ENCODE measurements at regions not wholly inside any gene's neighbourhood (a gene's known extent, or its start where the extent isn't known, plus 50 kb on each side); places are given as distances from the start of the nearest gene placed in this dataset.

DNA sequence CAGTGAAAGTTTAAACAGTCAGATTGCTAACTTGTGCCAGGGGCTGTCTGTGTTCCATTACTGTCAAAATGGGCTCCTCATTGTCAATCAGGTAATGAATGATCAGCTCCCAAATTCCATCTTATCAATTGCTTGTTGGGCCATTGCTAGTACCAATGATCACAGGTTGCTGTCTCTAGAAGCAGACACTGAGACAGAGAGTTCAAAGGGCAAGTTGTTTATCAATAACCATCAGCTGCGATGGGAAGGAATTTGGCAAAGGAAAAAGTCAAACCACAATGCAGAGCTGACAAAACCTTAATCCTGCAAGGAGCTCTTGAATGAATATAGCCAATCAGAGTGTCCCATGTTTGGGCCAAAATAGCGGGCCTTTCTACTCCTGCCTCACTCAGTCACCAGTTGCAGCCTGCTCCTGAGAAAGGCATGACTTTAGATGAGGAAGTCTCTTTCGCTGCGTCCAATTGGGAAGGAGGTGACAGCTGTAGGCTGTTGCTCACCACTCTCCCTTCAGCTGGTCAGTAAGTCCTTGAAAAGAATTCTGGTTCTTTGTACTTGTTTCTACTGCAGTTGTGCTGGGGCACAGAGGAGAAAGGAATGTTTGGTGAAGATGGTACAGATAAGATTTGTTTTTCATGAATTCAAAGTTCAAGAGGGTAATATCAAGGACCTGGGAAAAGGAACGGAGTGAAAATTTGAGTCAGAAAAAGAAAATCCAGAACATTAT lies 179.2 kb upstream of the PDE3A start:
- DNase-seq (ENCODE audit: low read depth in 2 of 2), result no peak

DNA sequence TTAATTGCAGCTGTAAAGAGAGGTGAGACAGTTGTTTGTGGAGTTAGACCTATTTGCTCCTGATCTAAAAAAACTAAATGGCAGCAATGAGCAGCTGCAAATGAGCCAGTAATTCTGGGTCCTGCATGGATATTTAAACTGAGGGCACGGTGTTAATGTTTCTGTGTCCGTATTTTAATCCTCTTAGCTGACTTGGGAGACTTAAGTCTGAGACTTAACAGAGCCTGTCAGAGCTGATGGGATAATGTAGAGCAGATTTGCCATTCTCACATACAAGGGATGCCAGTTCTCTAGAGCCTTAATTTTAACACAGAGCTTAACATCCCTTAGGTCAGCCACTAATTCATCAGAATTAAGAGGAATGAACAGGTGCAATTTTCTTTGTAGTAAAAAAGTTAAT lies 178.6 kb upstream of the PDE3A start:
- DNase-seq (ENCODE audit: low read depth in 2 of 2), result no peak

DNA sequence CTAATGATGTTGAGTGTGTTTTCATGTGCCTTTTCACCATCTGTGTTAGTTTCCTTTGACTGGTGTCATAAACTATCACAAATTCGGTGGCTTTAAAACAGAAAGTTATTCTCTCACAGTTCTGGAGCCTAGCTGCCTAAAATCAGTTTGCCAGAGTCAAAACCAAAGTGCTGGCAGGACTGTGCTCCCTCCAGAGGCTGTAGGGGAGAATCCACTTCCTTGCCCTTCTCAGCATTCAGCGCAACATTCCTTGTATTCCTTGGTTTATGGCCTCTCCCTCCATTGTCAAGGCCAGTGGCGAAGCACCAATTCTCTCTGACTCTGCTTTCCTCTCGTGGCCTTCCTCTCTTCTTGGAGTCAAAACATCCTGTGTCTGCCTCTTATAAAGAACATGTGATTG lies 174.2 kb upstream of the PDE3A start:
- DNase-seq (ENCODE audit: low read depth in 2 of 2), result peak; percentile 33 to 43

DNA sequence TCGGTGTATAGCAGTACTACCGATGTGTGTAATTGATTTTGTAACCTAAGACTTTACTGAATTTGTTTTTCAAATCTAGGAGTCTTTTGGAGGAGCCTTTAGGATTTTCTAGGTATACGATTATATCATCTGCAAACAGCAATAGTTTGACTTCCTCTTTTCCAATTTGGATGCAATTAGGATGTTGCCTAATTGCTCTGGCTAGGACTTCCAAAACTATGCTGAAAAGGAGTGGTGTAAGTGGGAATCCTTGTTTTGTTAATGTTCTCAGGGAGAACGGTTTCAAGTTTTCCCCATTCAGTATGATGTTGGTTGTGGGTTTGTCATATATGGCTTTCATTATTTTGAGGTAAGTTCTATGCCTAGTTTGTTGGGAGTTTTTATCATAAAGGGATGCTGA lies 171.6 kb upstream of the PDE3A start:
- DNase-seq (ENCODE audit: low read depth in 2 of 2), result no peak

DNA sequence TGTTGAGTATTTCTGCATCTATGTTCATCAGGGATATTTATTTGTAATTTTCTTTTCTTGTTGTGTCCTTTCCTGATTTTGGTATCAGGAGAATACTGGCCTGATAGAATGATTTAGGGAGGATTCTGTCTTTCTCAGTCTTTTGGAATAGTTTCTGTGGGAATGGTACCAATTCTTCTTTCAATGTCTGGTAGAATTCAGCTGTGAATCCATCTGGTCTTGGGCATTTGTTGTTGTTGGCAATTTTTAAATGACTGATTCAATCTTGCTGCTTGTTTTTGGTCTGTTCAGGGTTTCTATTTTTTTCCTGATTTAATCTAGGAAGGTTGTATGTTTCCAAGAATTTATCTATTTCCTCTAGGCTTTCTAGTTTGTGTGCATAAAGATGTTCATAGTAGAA lies 170.9 kb upstream of the PDE3A start:
- DNase-seq (ENCODE audit: low read depth in 2 of 2), result no peak

DNA sequence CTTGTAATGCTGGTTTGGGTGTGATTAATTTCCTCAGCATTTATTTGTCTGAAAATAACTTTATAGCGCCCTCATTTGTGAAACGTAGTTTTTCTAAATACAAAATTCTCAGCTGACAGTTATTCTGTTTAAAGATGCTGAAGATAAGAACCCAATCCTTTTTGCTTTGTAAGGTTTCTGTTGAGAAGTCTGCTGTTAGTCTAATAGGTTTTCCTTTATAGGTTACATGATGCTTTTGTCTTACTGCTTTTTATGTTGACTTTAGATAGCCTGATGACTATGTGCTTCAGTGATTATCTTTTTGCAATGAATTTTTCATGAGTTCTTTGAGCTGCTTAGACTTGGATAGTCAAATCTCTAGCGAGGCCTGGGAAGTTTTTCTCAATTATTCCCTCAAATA lies 168.6 kb upstream of the PDE3A start:
- no peak for DNase-seq (ENCODE audit: low read depth in 2 of 2)

DNA sequence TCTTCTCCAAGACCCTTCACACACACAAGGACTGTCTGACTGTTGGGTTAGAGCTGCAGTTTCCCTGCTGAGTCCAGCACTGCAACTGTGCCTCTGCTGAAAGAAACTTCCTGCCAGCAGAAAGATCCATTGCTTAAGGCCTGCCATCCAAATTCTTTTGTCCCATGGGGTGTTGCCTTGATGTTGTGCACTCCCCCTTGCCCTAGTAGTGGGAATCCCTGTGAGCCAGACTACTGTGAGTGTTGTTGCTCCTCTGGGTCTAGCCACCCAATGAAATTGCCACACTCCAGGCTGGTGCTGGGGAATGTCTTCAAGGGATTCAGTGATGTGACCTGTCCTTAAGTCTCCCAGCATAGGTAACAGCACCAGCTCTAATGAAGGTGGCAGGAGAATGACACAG lies 166.6 kb upstream of the PDE3A start:
- DNase-seq (ENCODE audit: low read depth in 2 of 2), result no peak

DNA sequence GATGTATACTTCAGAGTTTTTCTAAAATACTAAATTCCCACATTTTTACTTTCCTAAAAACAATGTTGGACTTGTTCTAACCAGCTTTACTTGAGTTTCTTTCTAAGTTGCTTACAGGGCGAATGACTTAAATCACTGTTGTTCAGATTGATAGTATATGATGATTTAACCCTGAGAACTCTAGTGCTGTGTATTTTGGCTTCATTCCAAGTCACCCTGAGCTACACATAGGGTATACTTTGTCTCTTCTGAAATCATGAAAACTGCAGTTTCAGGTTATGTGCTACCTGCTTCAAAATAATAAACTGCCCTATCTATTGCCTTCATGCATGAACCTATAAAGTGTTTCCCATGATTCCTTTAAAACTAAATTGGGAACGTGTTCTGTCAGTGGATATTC lies 162.5 kb upstream of the PDE3A start:
- DNase-seq (ENCODE audit: low read depth in 2 of 2), result no peak

DNA sequence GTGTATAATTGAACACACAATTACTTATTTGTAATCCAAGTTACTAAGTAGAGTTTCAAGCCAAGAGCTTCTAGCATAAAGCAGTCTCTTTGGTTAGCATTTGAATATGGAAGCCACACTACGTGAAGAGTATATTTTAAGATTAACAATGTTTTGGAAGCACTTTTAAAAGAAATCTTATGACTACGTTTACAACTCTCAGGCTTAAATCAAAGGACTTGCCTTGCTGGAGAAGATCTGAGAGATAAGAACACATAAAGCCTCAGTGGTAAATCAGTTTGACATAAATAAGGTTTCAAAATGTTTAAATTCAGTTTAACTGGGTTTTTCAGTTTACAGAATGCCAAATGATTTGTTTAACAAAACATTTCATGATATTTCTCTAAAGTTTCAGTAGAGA lies 161.9 kb upstream of the PDE3A start:
- DNase-seq (ENCODE audit: low read depth in 2 of 2), result no peak

DNA sequence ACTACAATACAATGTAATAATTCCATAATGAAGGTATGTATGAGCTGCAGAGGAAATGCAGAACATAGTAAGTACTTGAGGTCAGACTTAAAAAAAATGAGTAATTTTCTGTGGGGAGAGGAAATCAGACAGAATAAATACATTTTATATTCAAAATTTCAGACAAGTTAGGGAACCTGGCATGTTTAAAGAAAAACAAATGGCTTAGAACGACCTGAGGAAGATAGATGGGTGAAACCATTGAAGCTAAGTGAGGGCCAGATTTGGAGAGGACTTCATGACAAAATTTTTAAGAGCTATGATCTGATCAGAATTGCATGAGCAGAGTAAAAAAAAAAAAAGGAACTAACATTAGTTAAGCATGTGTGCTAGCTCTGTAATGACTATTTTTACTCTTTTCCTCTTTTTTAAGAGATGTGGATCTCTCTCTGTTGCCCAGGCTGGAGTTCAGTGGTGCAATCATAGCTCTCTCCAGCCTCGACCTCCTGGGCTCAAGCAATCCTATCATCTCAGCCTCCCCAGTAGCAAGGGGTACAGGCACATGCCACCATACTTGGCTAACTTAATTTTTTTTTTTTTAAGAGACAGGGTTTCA lies 157.6 kb upstream of the PDE3A start:
- DNase-seq (ENCODE audit: low read depth in 2 of 2), result no peak

DNA sequence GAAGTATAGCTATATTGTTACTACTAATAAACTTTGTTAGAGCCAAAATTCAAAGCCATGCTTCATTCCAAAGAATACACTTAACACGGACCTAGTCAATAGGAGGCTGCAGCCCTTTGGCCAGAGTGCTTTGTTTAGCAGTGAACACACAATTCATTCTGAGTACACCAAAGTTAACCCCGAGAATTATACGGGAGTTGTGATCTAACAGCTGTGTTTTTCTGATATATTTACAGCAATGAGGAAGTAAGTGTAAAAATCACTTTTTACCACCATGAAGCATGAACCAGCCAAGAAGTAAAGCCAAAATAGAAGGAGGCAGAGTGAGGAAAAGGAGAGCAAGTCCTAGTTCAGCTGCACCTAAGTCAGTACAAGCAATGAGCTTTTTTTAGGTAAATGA lies 156.8 kb upstream of the PDE3A start:
- no peak for DNase-seq (ENCODE audit: low read depth in 2 of 2)

DNA sequence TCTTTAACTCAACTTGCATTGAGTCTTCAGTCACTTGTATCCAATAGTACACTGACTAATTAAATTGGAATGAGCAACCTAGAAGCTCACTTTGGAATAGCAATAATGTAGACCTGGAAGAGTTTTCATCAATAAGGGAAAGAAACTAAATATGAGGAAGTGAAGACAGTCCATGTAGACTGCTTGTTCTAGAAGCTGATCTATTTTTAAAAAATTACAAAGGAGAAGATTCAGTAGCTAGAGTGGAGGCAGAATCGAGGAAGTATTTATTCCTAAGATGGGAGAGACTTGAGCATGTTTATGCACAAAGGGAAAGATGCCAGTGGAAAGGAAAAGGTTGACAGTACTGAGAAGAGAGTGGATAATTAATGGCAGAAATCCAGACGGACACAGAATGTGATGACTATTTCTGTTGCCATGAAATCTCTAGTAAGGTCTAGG lies 156.3 kb upstream of the PDE3A start:
- DNase-seq (ENCODE audit: low read depth in 2 of 2), result no peak

DNA sequence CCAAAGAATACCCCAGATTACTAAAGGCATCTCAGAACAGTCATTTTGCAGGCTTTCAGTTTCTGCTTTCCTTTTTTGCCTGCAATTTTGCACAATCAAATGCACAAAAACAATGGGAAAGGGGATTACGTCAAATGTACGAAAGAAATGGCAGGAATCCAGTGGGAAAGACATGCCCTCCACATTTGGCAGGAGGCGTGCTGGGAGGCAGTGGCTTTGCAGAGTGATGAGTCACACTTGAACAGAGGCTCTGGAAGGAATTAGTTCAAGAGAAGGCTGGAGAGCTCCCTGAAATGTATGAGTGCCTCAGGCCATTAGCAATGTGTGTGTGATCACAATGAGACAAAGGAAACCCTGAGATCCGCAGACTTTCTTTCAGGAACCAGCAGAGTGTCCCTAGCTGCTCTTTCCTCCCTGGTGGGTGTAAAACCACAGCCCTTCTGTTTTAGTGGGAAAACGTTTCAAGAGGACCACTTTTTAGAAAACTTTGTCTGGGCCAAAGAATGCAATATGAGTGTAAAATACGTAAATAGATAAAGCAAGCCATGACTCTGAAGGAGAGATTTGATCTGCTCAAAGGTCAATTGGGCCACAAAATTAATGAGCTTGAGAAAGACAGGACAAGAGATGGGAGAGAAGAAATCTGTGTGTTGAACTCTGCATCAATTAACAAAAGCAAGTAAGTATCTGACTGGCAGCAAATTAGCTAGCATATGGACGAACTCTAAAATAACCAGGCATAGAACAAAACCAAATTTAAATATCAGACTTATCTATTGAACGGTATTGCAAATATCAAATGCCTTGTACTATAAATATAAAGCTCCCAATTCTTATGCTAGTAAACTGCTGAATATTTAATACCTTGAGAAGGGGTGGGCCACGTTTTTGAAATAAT lies 155.4 kb upstream of the PDE3A start:
- peak; percentile 99 for DNase-seq (ENCODE audit: low read depth in 2 of 2)

DNA sequence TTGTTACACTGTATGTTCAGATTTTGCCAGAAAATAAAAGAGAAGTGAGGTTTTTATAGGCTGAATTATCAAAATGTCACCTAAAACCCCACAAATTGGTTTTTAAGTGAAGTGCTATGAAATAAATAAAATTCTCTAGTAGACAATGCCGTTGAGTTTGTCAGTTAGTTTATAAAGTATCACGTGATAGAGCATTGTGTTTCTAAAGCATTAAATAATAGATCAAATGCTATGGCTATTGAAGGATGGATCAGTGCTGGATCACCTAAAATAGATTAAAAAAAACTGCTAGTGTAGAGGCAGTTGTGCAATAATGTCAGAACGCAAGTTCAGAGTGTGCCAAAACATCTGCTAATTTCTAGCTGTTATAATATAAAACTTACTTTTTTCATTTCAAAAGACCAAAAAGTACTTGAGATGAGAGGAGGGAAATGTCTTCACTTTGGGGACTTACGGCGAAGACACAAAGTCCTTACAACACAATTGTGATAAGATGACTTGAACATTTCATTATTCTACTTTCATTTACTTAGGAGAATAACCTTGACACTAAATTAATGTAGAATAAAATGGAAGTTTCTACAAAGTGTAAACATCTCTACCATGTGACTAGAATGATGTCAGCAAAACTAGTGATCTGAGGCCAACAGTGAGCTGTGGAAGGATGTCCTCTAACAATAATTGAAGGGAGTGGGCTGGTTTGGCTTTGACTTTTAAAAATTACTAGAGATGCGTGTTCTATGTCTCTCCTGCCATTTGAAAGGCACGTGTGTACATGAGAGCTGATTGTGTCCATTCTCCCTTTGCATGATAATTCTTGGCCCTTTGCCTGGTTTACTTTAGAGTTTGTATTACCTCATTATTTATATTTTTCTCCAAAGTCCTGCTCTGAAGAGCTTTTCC lies 154.4 kb upstream of the PDE3A start:
- no peak for DNase-seq (ENCODE audit: low read depth in 2 of 2)

DNA sequence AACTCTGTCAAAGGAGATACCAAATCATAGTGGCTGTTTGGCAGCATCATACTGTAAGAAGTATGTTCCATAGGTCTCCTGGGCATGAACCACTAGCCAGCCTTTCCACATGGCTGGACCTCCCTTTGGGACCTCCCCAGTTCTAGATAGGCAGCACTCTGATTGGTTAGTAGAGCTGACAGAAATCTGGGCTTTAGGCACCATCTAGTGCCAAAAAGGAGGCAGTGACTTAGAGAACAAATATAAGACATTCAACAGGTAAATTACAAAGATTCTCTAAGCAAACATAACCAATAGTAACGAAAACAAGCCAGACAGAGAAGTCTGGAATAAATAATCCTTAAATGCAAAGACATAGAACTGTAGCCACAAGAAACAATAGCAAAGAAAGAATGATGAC lies 148.0 kb upstream of the PDE3A start:
- peak; percentile 30 to 32 for DNase-seq (ENCODE audit: low read depth in 2 of 2)

DNA sequence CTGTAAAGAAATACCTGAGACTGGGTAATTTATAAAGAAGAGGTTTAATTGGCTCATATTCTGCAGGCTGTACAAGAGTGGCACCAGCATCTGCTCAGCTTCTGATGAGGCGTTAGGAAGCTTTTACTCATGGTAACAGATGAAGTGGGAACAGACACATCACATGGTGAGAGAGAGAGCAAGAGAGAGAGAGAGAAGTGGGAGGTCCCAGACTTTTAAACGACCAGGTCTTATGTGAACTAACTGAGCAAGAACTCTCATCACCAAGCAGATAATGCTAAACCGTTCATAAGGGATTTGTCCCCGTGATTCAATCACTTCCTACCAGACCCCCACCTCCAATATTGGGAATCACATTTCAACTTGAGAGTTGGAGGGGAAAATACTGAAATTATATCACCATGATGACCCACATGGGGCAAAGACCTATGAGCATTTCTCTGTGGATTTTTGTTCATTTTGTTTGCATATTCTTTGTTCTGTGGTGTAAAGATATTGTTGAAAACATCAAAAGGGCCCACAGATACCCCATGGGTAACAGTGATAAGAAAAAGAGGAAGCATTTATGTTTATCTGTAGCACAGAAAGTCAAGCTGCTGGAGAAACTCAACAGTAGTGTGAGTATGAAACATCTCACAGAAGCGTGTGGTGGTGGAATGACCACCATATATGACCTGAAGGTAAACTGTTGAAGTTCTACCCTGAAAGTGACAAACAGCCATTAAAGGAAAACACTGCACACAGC lies 135.2 kb upstream of the PDE3A start:
- no peak for DNase-seq (ENCODE audit: low read depth in 2 of 2)

DNA sequence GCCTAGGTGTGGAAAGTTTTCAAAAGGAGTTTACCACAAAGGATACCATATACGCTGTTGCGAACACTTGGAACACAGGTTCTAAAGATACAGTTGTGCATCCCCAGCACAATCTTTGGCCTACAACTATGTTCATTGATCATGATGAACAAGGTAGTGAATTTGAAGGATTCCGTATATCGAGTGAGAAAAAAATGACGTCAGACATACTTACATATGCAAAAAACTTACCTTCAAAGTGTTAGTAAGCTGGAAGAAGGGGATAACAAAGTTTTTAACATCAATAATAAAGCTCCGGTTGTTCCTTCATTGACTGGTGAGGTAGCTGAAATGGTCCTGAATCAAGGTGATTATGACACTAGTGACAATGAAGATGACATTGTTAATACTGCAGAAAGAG lies 133.9 kb upstream of the PDE3A start:
- DNase-seq (ENCODE audit: low read depth in 2 of 2), result no peak

DNA sequence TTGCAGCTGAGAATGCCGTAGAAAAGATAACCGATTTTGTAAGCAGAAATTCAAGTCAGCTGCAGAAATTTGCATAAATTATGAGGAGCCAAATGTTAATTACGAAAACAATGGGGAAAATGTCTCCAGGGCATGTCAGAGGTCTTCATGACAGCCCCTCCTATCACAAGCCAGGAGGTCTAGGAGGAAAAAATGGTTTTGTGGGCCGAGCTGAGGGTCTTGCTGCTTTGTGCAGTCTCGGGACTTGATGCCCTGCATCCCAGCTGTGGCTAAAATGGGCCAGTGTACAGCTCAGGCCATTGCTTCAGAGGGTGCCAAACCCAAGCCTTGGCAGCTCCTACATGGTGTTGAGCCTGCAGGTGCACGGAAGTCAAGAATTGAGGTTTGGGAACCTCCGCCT lies 131.2 kb upstream of the PDE3A start:
- DNase-seq (ENCODE audit: low read depth in 2 of 2), result no peak

DNA sequence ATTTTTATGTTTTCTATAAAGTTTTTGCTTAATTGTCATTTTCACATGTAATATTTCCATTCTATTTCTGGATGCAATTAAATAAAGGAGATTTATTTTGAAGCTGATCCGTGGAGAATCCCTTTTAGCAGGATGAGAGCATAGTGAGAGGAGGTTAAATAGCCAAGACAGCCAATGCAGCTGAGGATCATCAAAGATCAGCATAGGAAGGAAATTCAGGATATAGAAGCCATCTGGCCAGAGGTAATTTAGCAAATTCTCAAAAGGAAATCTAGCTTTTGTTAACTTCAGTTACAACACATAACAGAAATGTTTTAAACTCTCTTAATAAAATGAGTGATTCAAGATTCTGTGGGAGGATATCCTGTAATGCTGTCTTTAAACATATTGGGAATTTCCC lies 122.8 kb upstream of the PDE3A start:
- DNase-seq (ENCODE audit: low read depth in 2 of 2), result no peak

DNA sequence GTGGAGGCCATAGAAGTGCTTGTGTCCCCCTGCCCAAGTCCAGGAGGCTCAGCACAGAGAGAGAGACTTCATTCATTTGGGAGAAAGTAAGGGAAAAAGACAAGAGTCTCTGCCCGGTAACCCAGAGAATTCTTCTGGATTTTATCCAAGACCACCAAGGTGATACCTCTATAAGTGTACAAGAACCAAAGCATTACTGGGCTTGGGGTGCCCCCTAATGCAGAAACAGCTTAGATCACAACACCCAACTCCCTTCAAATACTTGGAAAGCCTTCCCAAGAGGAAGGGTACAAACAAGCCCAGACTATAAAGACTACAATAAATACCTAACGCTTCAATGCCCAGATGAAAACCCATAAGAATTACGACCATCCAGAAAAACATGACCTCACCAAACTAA lies 119.7 kb upstream of the PDE3A start:
- DNase-seq (ENCODE audit: low read depth in 2 of 2), result no peak

DNA sequence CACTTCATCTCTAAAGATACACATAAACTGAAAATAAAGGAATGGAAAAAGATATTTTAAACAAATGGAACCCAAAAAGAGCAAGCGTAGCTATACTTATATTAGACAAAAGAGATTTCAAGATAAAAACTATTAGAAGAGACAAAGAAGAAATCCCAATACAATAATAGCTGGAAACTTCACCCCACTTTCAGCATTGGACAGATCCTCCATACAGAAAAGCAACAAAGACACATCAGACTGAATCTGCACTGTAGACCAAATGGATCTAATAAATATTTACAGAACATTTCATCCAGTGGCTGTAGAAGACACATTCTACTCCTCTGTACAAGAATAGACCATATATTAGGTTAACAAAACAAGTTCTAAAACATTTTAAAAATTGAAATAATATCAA lies 117.6 kb upstream of the PDE3A start:
- DNase-seq (ENCODE audit: low read depth in 2 of 2), result no peak
